HCT116 (cell line): ENCODE measurements at regions not wholly inside any gene's neighbourhood (a gene's known extent, or its start where the extent isn't known, plus 50 kb on each side); places are given as distances from the start of the nearest gene placed in this dataset.

ENCODE experiments used
- ATAC-seq: fragments of 200-7000 bp; cut with Tn5 transposase; 2 replicates; pipeline ENCODE4 v1.9.1; 2020; ENCODE audit warnings: mild to moderate bottlenecking, moderate library complexity
- BruUV-seq: library from RNA; stranded (reverse); fragments of 400-500 nt; replicated peaks from 2 replicates; lab custom pipeline; 2021; lab: Mats Ljungman, UMichigan
- CTCF ChIA-PET: fragments of 300-600 bp; sonication (Branson Sonifier 250); formaldehyde crosslinking; loops from one replicate; lab custom pipeline; 2021; ENCODE audit warnings: antibody characterized with exemption; lab: Charles Lee
- POLR2A ChIA-PET: fragments of 300-600, 350-600 bp; sonication (Branson Sonifier 250); formaldehyde crosslinking; loops from one replicate; lab custom pipeline; 2021; ENCODE audit warnings: antibody characterized with exemption; lab: Charles Lee
- RAD21 ChIA-PET, 2 experiments: fragments of 300-600 bp; sonication (Branson Sonifier 250); formaldehyde crosslinking; loops; one replicate each; lab custom pipeline; 2023; ENCODE audit warnings: low total read pairs in 2 of 2; ENCODE audit not compliant: uncharacterized antibody in 2 of 2, unreplicated experiment in 2 of 2, low non-redundant PET in 1 of 2; lab: Charles Lee
- DNase-seq: peaks from one replicate; pipeline ENCODE4 v3.0.0-alpha.2; 2010; ENCODE audit warnings: low read depth, low spot score
- H2AFZ ChIP-seq: fragments of 200-600 bp; shearing (Covaris generic), sonication (generic); 2 replicates; pipeline ENCODE4 v1.6.1; 2017; ENCODE audit warnings: low read depth, mixed run types, mixed read lengths, antibody characterized with exemption, low read length; ENCODE audit not compliant: poor library complexity, severe bottlenecking
- H3K27ac ChIP-seq: 2 replicates; pipeline ENCODE4 v1.5.1; 2012; ENCODE audit warnings: low read depth, low read length
- H3K27me3 ChIP-seq: fragments of 200-600 bp; sonication (generic); 2 replicates; pipeline ENCODE4 v1.6.1; 2016; ENCODE audit warnings: mixed run types, low read length, mixed read lengths; ENCODE audit not compliant: insufficient read depth
- H3K36me3 ChIP-seq, 2 experiments: fragments of 200-500 bp in 1 of 2; fragments of 200-600 bp in 1 of 2; sonication (Bioruptor generic) in 1 of 2; sonication (generic) in 1 of 2; 2 replicates each; pipeline versions ENCODE4 v1.5.1 to v1.6.1; 2014 to 2016; ENCODE audit warnings: low read length in 2 of 2, inconsistent platforms in 1 of 2, mixed read lengths in 1 of 2, mixed run types in 1 of 2; ENCODE audit not compliant: insufficient read depth in 2 of 2, control insufficient read depth in 1 of 2
- H3K4me1 ChIP-seq, 2 experiments: fragments of 200-600 bp in 1 of 2; sonication (generic) in 1 of 2; 2 replicates each; pipeline versions ENCODE4 v1.5.1 to v1.6.1; 2012 to 2017; ENCODE audit warnings: low read length in 2 of 2, inconsistent platforms in 1 of 2, mild to moderate bottlenecking in 1 of 2, mixed read lengths in 1 of 2, mixed run types in 1 of 2, moderate library complexity in 1 of 2; ENCODE audit not compliant: insufficient read depth in 2 of 2, control insufficient read depth in 1 of 2
- H3K4me2 ChIP-seq: fragments of 200-600 bp; sonication (generic); 2 replicates; pipeline ENCODE4 v1.6.1; 2017; ENCODE audit warnings: mixed run types, low read length, mixed read lengths
- H3K4me3 ChIP-seq, 2 experiments: fragments of 200-600 bp in 1 of 2; sonication (generic) in 1 of 2; replicated peaks in 1 of 2; 2 replicates each; pipeline ENCODE4 v1.5.1; 2011 to 2016; ENCODE audit warnings: low read length in 2 of 2, control low read depth in 1 of 2, low read depth in 1 of 2, mild to moderate bottlenecking in 1 of 2, mixed read lengths in 1 of 2, mixed run types in 1 of 2
- H3K79me2 ChIP-seq: fragments of 200-600 bp; sonication (generic); 2 replicates; pipeline ENCODE4 v1.6.1; 2017; ENCODE audit warnings: mild to moderate bottlenecking, mixed run types, low read length, moderate library complexity, mixed read lengths; ENCODE audit not compliant: insufficient read depth
- H3K9ac ChIP-seq: fragments of 200-600 bp; sonication (generic); 2 replicates; pipeline ENCODE4 v1.6.1; 2016; ENCODE audit warnings: low read length, mixed read lengths
- H3K9me2 ChIP-seq: fragments of 200-600 bp; sonication (generic), shearing (Covaris generic); 2 replicates; pipeline ENCODE4 v1.6.1; 2017; ENCODE audit warnings: mixed run types, mild to moderate bottlenecking, moderate library complexity; ENCODE audit not compliant: insufficient read depth
- H3K9me3 ChIP-seq, 2 experiments: fragments of 200-500 bp in 1 of 2; fragments of 200-600 bp in 1 of 2; sonication (Bioruptor generic) in 1 of 2; sonication (generic) in 1 of 2; 2 replicates each; pipeline ENCODE4 v1.6.1; 2014 to 2017; ENCODE audit warnings: low read length in 2 of 2, mixed read lengths in 2 of 2, inconsistent platforms in 1 of 2, low read depth in 1 of 2, mild to moderate bottlenecking in 1 of 2, mixed run types in 1 of 2, moderate library complexity in 1 of 2; ENCODE audit not compliant: control insufficient read depth in 1 of 2, insufficient read depth in 1 of 2
- H4K20me1 ChIP-seq: fragments of 200-600 bp; sonication (generic), shearing (Covaris generic); 2 replicates; pipeline ENCODE4 v1.6.1; 2017; ENCODE audit warnings: mixed run types, mild to moderate bottlenecking, moderate library complexity; ENCODE audit not compliant: insufficient read depth
- ATF3 ChIP-seq: IDR thresholded peaks from 2 replicates; pipeline ENCODE4 v1.6.1; 2012
- CBX3 ChIP-seq: IDR thresholded peaks from 2 replicates; pipeline ENCODE4 v1.6.1; 2012; ENCODE audit warnings: low read depth
- EZH2 ChIP-seq: fragments of 200-600 bp; sonication (generic); IDR thresholded peaks from 2 replicates; pipeline ENCODE4 v1.6.1; 2017; ENCODE audit warnings: antibody characterized with exemption, mixed run types
- EZH2phosphoT487 ChIP-seq: fragments of 200-600 bp; IDR thresholded peaks from 2 replicates; pipeline ENCODE4 v1.6.1; 2018; ENCODE audit warnings: antibody characterized with exemption, borderline replicate concordance
- JUND ChIP-seq: IDR thresholded peaks from 2 replicates; pipeline ENCODE4 v1.6.1; 2012
- MAX ChIP-seq: IDR thresholded peaks from 2 replicates; pipeline ENCODE4 v1.6.1; 2012
- POLR2AphosphoS5 ChIP-seq: IDR thresholded peaks from 2 replicates; pipeline ENCODE4 v1.6.1; 2011; ENCODE audit warnings: mild to moderate bottlenecking, low read depth, low read length, moderate library complexity
- RAD21 ChIP-seq: IDR thresholded peaks from 2 replicates; pipeline ENCODE4 v1.6.1; 2012; ENCODE audit warnings: low read depth, mild to moderate bottlenecking
- SIN3A ChIP-seq: IDR thresholded peaks from 2 replicates; pipeline ENCODE4 v1.6.1; 2012; ENCODE audit warnings: low read depth
- SP1 ChIP-seq: IDR thresholded peaks from 2 replicates; pipeline ENCODE4 v1.6.1; 2012; ENCODE audit warnings: low read depth
- SRF ChIP-seq: IDR thresholded peaks from 2 replicates; pipeline ENCODE4 v1.6.1; 2012; ENCODE audit warnings: low read depth
- TCF7L2 ChIP-seq: IDR thresholded peaks from 2 replicates; pipeline ENCODE4 v1.7.0; 2011; ENCODE audit warnings: borderline replicate concordance, inconsistent platforms; ENCODE audit not compliant: insufficient read depth, insufficient read length; ENCODE audit errors: extremely low read depth
- YY1 ChIP-seq: IDR thresholded peaks from 2 replicates; pipeline ENCODE4 v1.6.1; 2011; ENCODE audit warnings: low read length, low read depth, moderate library complexity, mild to moderate bottlenecking; ENCODE audit not compliant: insufficient replicate concordance; ENCODE audit errors: extremely low read depth
- ZFX ChIP-seq: fragments of 450-650 bp; IDR thresholded peaks from 2 replicates; pipeline ENCODE4 v1.6.1; 2017
- ZNF274 ChIP-seq: fragments of 200-500 bp; sonication (Bioruptor generic); IDR thresholded peaks from 2 replicates; pipeline ENCODE4 v1.6.1; 2014; ENCODE audit warnings: mild to moderate bottlenecking, low read depth, low read length, inconsistent platforms
- intact Hi-C: fragments of 100-400 bp; cut with micrococcal nuclease; formaldehyde crosslinking; loops from 2 replicates; pipeline ENCODE4 v1.10.0; 2022
- TF ChIP-seq, protein P1 (sequence below): IDR thresholded peaks from 2 replicates; pipeline ENCODE4 v1.6.1; 2011; ENCODE audit warnings: mild to moderate bottlenecking, low read length, moderate library complexity; ENCODE audit not compliant: insufficient replicate concordance; ENCODE audit errors: extremely low read depth

DNA sequence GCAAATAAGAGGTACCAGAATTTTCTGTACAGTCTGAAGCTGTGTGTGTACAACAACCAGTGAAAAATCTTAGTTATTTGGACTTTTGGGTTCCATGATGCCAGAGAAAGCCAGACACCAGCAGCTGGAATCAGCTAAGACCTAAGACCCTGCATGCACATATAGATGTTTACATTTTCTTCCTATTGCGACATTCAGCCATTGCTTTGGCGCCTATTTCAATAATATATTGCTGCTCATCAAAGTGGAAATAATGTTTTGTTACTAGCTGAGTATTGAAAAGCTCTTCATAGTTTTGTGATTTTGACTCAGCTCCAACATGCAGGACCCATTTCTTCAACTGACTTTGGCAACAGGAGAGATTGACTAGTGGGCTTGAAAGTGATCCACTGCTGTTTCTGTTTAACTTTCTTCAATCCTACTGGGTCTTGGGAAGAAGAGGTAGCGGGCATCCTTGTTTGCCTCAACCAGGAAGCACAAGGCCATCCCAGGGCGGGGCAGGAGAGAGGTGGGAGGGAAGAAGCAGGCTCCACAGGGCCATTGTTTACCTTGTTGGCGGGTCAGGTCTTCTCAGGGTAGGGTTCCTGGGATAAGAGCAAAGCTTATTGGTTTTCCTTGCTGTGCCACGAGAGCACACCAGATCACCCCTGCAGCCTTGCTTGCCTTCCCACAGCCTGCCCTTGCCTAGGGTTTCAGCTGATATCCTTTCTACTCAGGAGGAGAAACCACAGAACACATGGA is 101.3 kb upstream of the ESR1 start:
- Histone ChIP-seq H3K9me2 (no peaks in the 10 kb centered on the region; the same call in 1 of the 2 replicates), H3K36me3 (no peaks in the 10 kb centered on the region), H3K9me3 (no peaks in the 10 kb centered on the region), H3K27me3 (no peaks in the 10 kb centered on the region), H3K79me2 (no peaks in the 10 kb centered on the region), H3K9ac (no peak overlapping the region), H3K4me2 (no peak overlapping the region), H3K27ac (no peak overlapping the region), H4K20me1 (no peaks in the 10 kb centered on the region), H3K4me1 (no peaks in the 10 kb centered on the region), H2AFZ (no peak overlapping the region), H3K4me3 (no peak overlapping the region)
- ChIA-PET CTCF (no interaction called here), POLR2A (no interaction called here), RAD21 (no interaction called here)
- TF ChIP-seq RAD21 (no peak), TCF7L2 (no peak), SIN3A (no peak), MAX (no peak), EZH2 (no peak), EZH2phosphoT487 (no peak), SRF (no peak), SP1 (no peak), ZFX (no peak), CBX3 (no peak), ATF3 (no peak), ZNF274 (no peak), JUND (no peak), YY1 (no peak), POLR2AphosphoS5 (no peak)
- TF ChIP-seq, protein P1, sequence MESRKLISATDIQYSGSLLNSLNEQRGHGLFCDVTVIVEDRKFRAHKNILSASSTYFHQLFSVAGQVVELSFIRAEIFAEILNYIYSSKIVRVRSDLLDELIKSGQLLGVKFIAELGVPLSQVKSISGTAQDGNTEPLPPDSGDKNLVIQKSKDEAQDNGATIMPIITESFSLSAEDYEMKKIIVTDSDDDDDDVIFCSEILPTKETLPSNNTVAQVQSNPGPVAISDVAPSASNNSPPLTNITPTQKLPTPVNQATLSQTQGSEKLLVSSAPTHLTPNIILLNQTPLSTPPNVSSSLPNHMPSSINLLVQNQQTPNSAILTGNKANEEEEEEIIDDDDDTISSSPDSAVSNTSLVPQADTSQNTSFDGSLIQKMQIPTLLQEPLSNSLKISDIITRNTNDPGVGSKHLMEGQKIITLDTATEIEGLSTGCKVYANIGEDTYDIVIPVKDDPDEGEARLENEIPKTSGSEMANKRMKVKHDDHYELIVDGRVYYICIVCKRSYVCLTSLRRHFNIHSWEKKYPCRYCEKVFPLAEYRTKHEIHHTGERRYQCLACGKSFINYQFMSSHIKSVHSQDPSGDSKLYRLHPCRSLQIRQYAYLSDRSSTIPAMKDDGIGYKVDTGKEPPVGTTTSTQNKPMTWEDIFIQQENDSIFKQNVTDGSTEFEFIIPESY, result no peak
- no peak for DNase-seq
- intact Hi-C loops, result no loop called here
- no TSS peak for BruUV-seq
- ATAC-seq, result no peak
